Calu3 (cell line): ENCODE measurements at regions not wholly inside any gene's neighbourhood (a gene's known extent, or its start where the extent isn't known, plus 50 kb on each side); places are given as distances from the start of the nearest gene placed in this dataset.

ENCODE experiments used
- BruUV-seq: library from RNA; stranded (reverse); fragments of 400-500 nt; replicated peaks from 2 replicates; lab custom pipeline; 2021; lab: Mats Ljungman, UMichigan
- CTCF ChIA-PET: fragments of 300-600 bp; sonication (Branson Sonifier 250); formaldehyde crosslinking; loops from one replicate; lab custom pipeline; 2022; ENCODE audit warnings: antibody characterized with exemption; lab: Charles Lee
- DNase-seq: peaks from one replicate; pipeline ENCODE4 v3.0.0; 2022
- H3K27ac Mint-ChIP-seq: one replicate; pipeline ENCODE4 v1.8.0; 2022; ENCODE audit warnings: mixed read lengths; ENCODE audit not compliant: unreplicated experiment
- H3K27me3 Mint-ChIP-seq: one replicate; pipeline ENCODE4 v1.8.0; 2022; ENCODE audit warnings: mixed read lengths; ENCODE audit not compliant: unreplicated experiment
- H3K36me3 Mint-ChIP-seq: one replicate; pipeline ENCODE4 v1.8.0; 2022; ENCODE audit warnings: mild to moderate bottlenecking, moderate library complexity, mixed read lengths; ENCODE audit not compliant: insufficient read depth, unreplicated experiment
- H3K4me1 Mint-ChIP-seq: one replicate; pipeline ENCODE4 v1.8.0; 2022; ENCODE audit warnings: mild to moderate bottlenecking, low read depth, mixed read lengths; ENCODE audit not compliant: unreplicated experiment
- H3K4me3 Mint-ChIP-seq: one replicate; pipeline ENCODE4 v1.8.0; 2022; ENCODE audit warnings: mild to moderate bottlenecking, low read depth, moderate library complexity, mixed read lengths; ENCODE audit not compliant: unreplicated experiment
- H3K9me3 Mint-ChIP-seq: one replicate; pipeline ENCODE4 v1.8.0; 2022; ENCODE audit warnings: low read depth, mixed read lengths; ENCODE audit not compliant: unreplicated experiment
- intact Hi-C: fragments of 100-400 bp; cut with micrococcal nuclease; formaldehyde crosslinking; loops from one replicate; pipeline ENCODE4 v1.10.0; 2022; ENCODE audit not compliant: unreplicated experiment
- TF ChIP-seq, protein P1 (sequence below): fragments of 200-600 bp; IDR thresholded peaks from one replicate; pipeline ENCODE4 v1.8.0; 2022; ENCODE audit warnings: antibody characterized with exemption; ENCODE audit not compliant: unreplicated experiment

GRCh38 chr6:103872233-103872632, 987.5 kb downstream of the HACE1 start:
- BruUV-seq: no TSS peak
- Mint-ChIP-seq H3K27me3 (no peaks in the 10 kb centered on the region), H3K4me3 (no peak overlapping the region), H3K9me3 (peaks cover 2% of the 10 kb centered on the region), H3K27ac (no peak overlapping the region), H3K36me3 (no peaks in the 10 kb centered on the region), H3K4me1 (no peaks in the 10 kb centered on the region)
- no peak for DNase-seq
- CTCF ChIA-PET: no interaction called here
- intact Hi-C loops: no loop called here
- TF ChIP-seq, protein P1, sequence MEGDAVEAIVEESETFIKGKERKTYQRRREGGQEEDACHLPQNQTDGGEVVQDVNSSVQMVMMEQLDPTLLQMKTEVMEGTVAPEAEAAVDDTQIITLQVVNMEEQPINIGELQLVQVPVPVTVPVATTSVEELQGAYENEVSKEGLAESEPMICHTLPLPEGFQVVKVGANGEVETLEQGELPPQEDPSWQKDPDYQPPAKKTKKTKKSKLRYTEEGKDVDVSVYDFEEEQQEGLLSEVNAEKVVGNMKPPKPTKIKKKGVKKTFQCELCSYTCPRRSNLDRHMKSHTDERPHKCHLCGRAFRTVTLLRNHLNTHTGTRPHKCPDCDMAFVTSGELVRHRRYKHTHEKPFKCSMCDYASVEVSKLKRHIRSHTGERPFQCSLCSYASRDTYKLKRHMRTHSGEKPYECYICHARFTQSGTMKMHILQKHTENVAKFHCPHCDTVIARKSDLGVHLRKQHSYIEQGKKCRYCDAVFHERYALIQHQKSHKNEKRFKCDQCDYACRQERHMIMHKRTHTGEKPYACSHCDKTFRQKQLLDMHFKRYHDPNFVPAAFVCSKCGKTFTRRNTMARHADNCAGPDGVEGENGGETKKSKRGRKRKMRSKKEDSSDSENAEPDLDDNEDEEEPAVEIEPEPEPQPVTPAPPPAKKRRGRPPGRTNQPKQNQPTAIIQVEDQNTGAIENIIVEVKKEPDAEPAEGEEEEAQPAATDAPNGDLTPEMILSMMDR: no peak

DNA sequence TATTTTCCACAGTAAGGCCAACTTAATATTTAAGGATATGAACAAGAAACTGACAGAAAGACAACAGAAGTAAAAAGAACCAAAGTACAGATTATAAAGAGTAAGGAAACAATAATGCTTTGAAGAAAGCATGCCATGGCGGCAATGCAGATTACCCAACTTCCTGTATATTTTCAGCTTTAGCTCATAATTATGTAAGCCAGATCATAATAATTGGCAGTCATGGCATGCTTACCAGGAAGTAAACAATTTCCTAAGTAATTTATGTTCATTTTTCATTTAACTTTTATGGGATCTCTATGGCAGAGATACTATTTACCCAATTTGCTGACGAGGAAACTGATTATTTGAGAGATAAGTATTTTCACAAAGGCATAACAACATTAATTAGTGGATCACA, 988.7 kb downstream of the HACE1 start:
- Mint-ChIP-seq H3K27me3 (no peaks in the 10 kb centered on the region), H3K4me1 (no peaks in the 10 kb centered on the region), H3K4me3 (no peak overlapping the region), H3K9me3 (peaks cover 2% of the 10 kb centered on the region), H3K27ac (no peak overlapping the region), H3K36me3 (no peaks in the 10 kb centered on the region)
- intact Hi-C loops: no loop called here
- CTCF ChIA-PET: no interaction called here
- TF ChIP-seq, protein P1: no peak
- BruUV-seq: no TSS peak
- DNase-seq: no peak

DNA sequence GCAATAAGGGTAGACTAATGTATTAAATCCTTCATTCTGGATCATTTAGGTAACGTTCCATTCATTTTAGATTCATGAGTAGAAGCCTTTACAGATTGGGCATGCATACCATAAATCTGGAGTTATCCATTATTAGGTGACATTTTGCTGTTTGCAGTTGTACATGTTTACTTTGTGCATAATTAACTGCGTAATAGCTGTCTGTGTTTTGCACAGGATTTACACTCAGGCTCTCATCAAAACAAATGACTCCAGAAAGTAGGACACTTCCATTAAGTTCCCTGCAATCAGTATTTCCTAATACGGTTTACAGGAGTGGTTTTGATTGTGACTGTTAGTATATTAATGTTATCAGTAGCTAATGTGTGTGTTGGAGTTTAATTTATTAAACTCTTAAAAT, 997.4 kb downstream of the HACE1 start:
- DNase-seq: no peak
- Mint-ChIP-seq H3K27ac (no peak overlapping the region), H3K27me3 (no peaks in the 10 kb centered on the region), H3K9me3 (no peaks in the 10 kb centered on the region), H3K36me3 (no peaks in the 10 kb centered on the region), H3K4me3 (no peak overlapping the region), H3K4me1 (no peaks in the 10 kb centered on the region)
- BruUV-seq: no TSS peak
- TF ChIP-seq, protein P1: no peak
- CTCF ChIA-PET: interaction anchor here (0.6 kb wide), 1 partner anchor 1654 kb away, joined by 3 read pairs; no protein-coding TSS in a partner anchor
- intact Hi-C loops: no loop called here

GRCh38 chr6:103858003-103858402, 1001.7 kb downstream of the HACE1 start:
- intact Hi-C loops: no loop called here
- Mint-ChIP-seq H3K9me3 (no peaks in the 10 kb centered on the region), H3K4me1 (no peaks in the 10 kb centered on the region), H3K4me3 (no peak overlapping the region), H3K27me3 (no peaks in the 10 kb centered on the region), H3K36me3 (no peaks in the 10 kb centered on the region), H3K27ac (no peak overlapping the region)
- DNase-seq: no peak
- TF ChIP-seq, protein P1: no peak
- CTCF ChIA-PET: interaction anchor here (0.6 kb wide), 2 partner anchors 29 to 1496 kb away, joined by 3 to 4 read pairs; no protein-coding TSS in a partner anchor
- no TSS peak for BruUV-seq
